ENCODE measurements at regions not wholly inside any gene's neighbourhood (a gene's known extent, or its start where the extent isn't known, plus 50 kb on each side); places are given as distances from the start of the nearest gene placed in this dataset.
"Not testable (repeated sequence)": the region's sequence is repeated elsewhere in the genome, so short reads cannot be mapped to it uniquely, and the experiment has no call there.

DNA sequence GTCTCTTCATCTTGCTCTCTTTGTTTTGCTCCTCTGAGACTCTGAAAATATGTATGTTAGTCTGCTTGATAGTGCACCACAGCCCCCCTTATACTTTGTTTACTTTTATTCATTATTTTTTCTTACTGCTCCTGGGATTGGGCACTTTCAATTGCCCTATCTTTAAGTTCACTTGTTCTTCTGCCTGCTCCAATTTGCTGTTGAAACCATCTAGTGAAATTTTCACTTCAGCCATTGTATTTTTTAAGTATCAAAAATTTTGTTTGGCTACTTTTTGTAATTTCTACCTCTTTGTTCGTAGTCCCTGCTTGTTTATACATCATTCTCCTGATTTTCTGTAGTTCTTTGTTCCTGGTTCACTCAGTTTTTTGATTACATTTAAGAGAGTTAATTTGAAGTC is 223.3 kb downstream of the SLC38A4 start:
- Histone ChIP-seq H3K4me2 (ENCODE audit: extremely low read depth, insufficient read depth, low read length) (no peak overlapping the region), H3K79me2 (ENCODE audit: control insufficient read depth, insufficient read depth, low read length) (no peaks in the 10 kb centered on the region), H3K36me3 (ENCODE audit: control insufficient read depth, insufficient read depth, low read length) (no peaks in the 10 kb centered on the region), H4K20me1 (ENCODE audit: control insufficient read depth, extremely low read depth, insufficient read depth, low read length) (no peaks in the 10 kb centered on the region), H3K4me1 (ENCODE audit: control insufficient read depth, extremely low read depth, insufficient read depth, low read length) (no peaks in the 10 kb centered on the region), H3K27me3 (ENCODE audit: control insufficient read depth, insufficient read depth, low read length) (no peaks in the 10 kb centered on the region), H3K27ac (ENCODE audit: insufficient read depth, low read length) (no peak overlapping the region), H3K9ac (ENCODE audit: insufficient read depth, low read length) (no peak overlapping the region), H3K4me3 (replicated peaks in 1 of 4; ENCODE audit: control extremely low read depth in 1 of 4, insufficient read depth in 1 of 4, low read depth in 3 of 4, low read length in 4 of 4) (no peak overlapping the region), H3K9me3 (ENCODE audit: control insufficient read depth, insufficient read depth, low read depth, low read length) (no peaks in the 10 kb centered on the region), H2AFZ (ENCODE audit: low read length) (no peak overlapping the region)
- DNase-seq (ENCODE audit: low read depth in 2 of 2) = no peak
- TF ChIP-seq, protein P1, sequence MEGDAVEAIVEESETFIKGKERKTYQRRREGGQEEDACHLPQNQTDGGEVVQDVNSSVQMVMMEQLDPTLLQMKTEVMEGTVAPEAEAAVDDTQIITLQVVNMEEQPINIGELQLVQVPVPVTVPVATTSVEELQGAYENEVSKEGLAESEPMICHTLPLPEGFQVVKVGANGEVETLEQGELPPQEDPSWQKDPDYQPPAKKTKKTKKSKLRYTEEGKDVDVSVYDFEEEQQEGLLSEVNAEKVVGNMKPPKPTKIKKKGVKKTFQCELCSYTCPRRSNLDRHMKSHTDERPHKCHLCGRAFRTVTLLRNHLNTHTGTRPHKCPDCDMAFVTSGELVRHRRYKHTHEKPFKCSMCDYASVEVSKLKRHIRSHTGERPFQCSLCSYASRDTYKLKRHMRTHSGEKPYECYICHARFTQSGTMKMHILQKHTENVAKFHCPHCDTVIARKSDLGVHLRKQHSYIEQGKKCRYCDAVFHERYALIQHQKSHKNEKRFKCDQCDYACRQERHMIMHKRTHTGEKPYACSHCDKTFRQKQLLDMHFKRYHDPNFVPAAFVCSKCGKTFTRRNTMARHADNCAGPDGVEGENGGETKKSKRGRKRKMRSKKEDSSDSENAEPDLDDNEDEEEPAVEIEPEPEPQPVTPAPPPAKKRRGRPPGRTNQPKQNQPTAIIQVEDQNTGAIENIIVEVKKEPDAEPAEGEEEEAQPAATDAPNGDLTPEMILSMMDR (conservative IDR thresholded peaks at IDR 0.05 in 1 of 2, IDR thresholded peaks at IDR 0.05 in 1 of 2; ENCODE audit: low read depth in 1 of 2, low read length in 2 of 2) = no peak
- no peak for TF ChIP-seq EZH2 (IDR thresholded peaks at IDR 0.05; ENCODE audit: low read length, missing control alignments)

DNA sequence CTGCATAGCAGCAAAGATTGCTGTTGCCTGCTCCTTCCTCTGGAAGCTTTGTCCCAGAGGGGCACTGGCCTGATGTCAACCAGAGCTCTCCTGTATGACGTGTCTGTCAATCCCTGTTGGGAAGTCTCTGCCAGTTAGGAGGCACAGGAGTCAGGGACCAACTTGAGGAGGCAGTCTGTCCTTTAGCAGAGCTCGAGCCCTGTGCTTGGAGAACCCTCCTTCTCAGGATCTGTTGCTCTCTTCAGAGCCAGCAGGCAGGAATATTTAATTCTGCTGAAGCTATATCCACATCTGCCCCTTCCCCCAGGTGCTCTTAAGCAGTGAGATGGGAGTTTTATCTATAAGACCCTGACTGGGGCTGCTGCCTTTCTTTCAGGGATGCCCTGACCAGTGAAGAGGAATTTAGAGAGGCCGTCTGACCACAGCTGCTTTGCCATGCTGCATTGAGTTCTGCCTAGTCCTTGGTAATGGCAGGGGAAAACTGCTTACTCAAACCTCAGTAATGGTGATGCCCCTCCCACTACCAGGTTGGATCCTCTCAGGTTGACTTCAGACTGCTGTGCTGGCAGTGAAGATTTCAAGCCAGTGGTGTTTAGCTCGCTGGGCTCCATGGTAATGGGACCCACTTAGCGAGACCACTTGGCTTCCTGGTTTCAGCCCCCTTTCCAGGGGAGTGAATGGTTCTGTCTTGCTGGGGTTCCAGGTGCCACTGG is 218.6 kb upstream of the SLC38A2 start:
- DNase-seq (ENCODE audit: low read depth in 2 of 2) = no peak
- Histone ChIP-seq H2AFZ (ENCODE audit: low read length) (no peak overlapping the region), H3K9ac (ENCODE audit: insufficient read depth, low read length) (no peak overlapping the region), H3K4me3 (replicated peaks in 1 of 4; ENCODE audit: control extremely low read depth in 1 of 4, insufficient read depth in 1 of 4, low read depth in 3 of 4, low read length in 4 of 4) (no peak overlapping the region), H4K20me1 (ENCODE audit: control insufficient read depth, extremely low read depth, insufficient read depth, low read length) (no peaks in the 10 kb centered on the region), H3K4me1 (ENCODE audit: control insufficient read depth, extremely low read depth, insufficient read depth, low read length) (no peaks in the 10 kb centered on the region), H3K27ac (ENCODE audit: insufficient read depth, low read length) (no peak overlapping the region), H3K4me2 (ENCODE audit: extremely low read depth, insufficient read depth, low read length) (no peak overlapping the region), H3K9me3 (ENCODE audit: control insufficient read depth, insufficient read depth, low read depth, low read length) (no peaks in the 10 kb centered on the region), H3K36me3 (ENCODE audit: control insufficient read depth, insufficient read depth, low read length) (no peaks in the 10 kb centered on the region), H3K79me2 (ENCODE audit: control insufficient read depth, insufficient read depth, low read length) (no peaks in the 10 kb centered on the region), H3K27me3 (ENCODE audit: control insufficient read depth, insufficient read depth, low read length) (no peaks in the 10 kb centered on the region)
- no peak for TF ChIP-seq EZH2 (IDR thresholded peaks at IDR 0.05; ENCODE audit: low read length, missing control alignments)
- TF ChIP-seq, protein P1 (conservative IDR thresholded peaks at IDR 0.05 in 1 of 2, IDR thresholded peaks at IDR 0.05 in 1 of 2; ENCODE audit: low read depth in 1 of 2, low read length in 2 of 2) = no peak

DNA sequence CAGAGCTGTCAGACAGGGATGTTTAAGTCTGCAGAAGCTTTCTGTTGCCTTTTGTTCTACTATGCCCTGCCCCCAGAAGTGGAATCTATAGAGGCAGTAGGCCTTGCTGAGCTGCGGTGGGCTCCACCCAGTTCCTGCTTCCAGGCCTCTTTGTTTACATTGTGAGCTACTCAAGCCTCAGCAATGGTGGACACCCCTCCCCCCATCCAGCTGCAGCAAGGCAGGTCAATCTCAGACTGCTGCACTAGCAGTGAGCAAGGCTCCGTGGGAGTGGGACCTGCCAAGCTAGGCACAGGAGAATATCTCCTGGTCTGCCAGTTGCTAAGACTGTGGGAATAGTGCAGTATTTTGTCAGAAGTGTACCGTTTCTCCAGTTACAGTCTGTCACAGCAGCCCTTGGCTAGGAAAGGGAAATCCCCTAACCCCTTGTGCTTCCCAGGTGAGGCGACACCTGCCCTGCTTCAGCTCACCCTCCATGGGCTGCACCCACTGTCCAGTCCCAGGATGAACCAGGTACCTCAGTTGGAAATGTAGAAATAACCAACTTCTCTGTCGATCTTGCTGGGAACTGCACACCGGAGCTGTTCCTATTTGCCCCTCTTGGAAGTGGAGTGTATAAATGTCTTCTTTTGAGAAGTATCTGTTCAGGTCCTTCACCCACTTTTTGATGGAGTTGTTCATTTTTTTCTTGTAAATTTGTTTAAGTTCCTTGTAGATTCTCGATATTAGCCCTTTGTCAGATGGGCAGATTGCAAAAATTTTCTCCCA is 213.5 kb upstream of the SLC38A2 start:
- Histone ChIP-seq H3K4me2 (ENCODE audit: extremely low read depth, insufficient read depth, low read length) (no peak overlapping the region), H4K20me1 (ENCODE audit: control insufficient read depth, extremely low read depth, insufficient read depth, low read length) (no peaks in the 10 kb centered on the region), H3K4me3 (replicated peaks in 1 of 4; ENCODE audit: control extremely low read depth in 1 of 4, insufficient read depth in 1 of 4, low read depth in 3 of 4, low read length in 4 of 4) (no peak overlapping the region), H3K27me3 (ENCODE audit: control insufficient read depth, insufficient read depth, low read length) (no peaks in the 10 kb centered on the region), H3K27ac (ENCODE audit: insufficient read depth, low read length) (no peak overlapping the region), H2AFZ (ENCODE audit: low read length) (peak overlapping the region; percentile 13), H3K9me3 (ENCODE audit: control insufficient read depth, insufficient read depth, low read depth, low read length) (no peaks in the 10 kb centered on the region), H3K36me3 (ENCODE audit: control insufficient read depth, insufficient read depth, low read length) (no peaks in the 10 kb centered on the region), H3K79me2 (ENCODE audit: control insufficient read depth, insufficient read depth, low read length) (no peaks in the 10 kb centered on the region), H3K4me1 (ENCODE audit: control insufficient read depth, extremely low read depth, insufficient read depth, low read length) (no peaks in the 10 kb centered on the region), H3K9ac (ENCODE audit: insufficient read depth, low read length) (no peak overlapping the region)
- peak; percentile 87 to 93 for DNase-seq (ENCODE audit: low read depth in 2 of 2)
- TF ChIP-seq, protein P1 (conservative IDR thresholded peaks at IDR 0.05 in 1 of 2, IDR thresholded peaks at IDR 0.05 in 1 of 2; ENCODE audit: low read depth in 1 of 2, low read length in 2 of 2) = no peak
- no peak for TF ChIP-seq EZH2 (IDR thresholded peaks at IDR 0.05; ENCODE audit: low read length, missing control alignments)

DNA sequence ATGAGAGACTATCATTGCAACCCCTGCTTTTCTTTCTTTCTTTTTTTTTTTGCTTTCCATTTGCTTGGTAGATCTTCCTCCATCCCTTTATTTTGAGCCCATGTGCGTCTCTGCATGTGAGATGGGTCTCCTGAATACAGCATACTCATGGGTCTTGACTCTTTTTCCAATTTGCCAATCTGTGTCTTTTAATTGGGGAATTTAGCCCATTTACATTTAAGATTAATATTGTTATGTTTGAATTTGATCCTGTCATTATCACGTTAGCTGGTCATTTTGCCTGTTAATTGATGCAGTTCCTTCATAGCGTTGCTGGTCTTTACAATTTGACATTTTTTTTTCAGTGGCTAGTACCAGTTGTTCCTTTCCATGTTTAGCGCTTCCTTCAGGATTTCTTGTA is 211.5 kb upstream of the SLC38A2 start:
- not testable (repeated sequence) for H3K4me1 ChIP-seq (ENCODE audit: control insufficient read depth, extremely low read depth, insufficient read depth, low read length); H3K79me2 ChIP-seq (ENCODE audit: control insufficient read depth, insufficient read depth, low read length); H3K27me3 ChIP-seq (ENCODE audit: control insufficient read depth, insufficient read depth, low read length); H2AFZ ChIP-seq (ENCODE audit: low read length); H3K4me2 ChIP-seq (ENCODE audit: extremely low read depth, insufficient read depth, low read length); H4K20me1 ChIP-seq (ENCODE audit: control insufficient read depth, extremely low read depth, insufficient read depth, low read length); H3K27ac ChIP-seq (ENCODE audit: insufficient read depth, low read length); H3K9me3 ChIP-seq (ENCODE audit: control insufficient read depth, insufficient read depth, low read depth, low read length); DNase-seq (ENCODE audit: low read depth in 2 of 2); H3K36me3 ChIP-seq (ENCODE audit: control insufficient read depth, insufficient read depth, low read length); H3K9ac ChIP-seq (ENCODE audit: insufficient read depth, low read length); H3K4me3 ChIP-seq (replicated peaks in 1 of 4; ENCODE audit: control extremely low read depth in 1 of 4, insufficient read depth in 1 of 4, low read depth in 3 of 4, low read length in 4 of 4)
